Astrocyte (in vitro differentiated cells and primary cell): ENCODE measurements at regions not wholly inside any gene's neighbourhood (a gene's known extent, or its start where the extent isn't known, plus 50 kb on each side); places are given as distances from the start of the nearest gene placed in this dataset.

ENCODE experiments used
- EZH2 ChIP-seq: IDR thresholded peaks from 2 replicates; pipeline ENCODE4 v1.6.1; 2012; ENCODE audit warnings: mild to moderate bottlenecking, low read length, inconsistent platforms; ENCODE audit not compliant: insufficient read depth
- TF ChIP-seq, protein P1 (sequence below): IDR thresholded peaks from 2 replicates; pipeline ENCODE4 v1.5.1; 2011; ENCODE audit warnings: low read depth, mild to moderate bottlenecking, inconsistent platforms, low read length, moderate library complexity; ENCODE audit not compliant: insufficient read depth

DNA sequence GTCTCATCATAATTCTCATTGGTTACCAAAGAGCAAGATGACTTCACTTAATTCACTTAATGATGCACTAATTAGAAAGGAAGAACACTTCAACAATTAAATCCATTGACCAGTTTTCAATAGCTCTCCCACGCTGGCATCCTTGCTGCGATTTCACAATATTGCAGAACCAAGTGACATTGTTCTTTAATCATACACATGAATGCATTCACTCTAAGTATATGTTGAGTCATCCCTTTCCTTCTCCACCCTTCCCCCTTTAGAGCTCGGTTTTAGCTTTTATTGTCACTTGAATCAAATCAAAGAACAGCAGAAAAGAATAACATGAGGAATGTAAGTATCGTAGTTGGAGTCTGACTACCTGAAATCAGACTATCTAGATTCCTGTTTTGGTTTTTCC lies 233.6 kb upstream of the FMN2 start:
- TF ChIP-seq, protein P1, sequence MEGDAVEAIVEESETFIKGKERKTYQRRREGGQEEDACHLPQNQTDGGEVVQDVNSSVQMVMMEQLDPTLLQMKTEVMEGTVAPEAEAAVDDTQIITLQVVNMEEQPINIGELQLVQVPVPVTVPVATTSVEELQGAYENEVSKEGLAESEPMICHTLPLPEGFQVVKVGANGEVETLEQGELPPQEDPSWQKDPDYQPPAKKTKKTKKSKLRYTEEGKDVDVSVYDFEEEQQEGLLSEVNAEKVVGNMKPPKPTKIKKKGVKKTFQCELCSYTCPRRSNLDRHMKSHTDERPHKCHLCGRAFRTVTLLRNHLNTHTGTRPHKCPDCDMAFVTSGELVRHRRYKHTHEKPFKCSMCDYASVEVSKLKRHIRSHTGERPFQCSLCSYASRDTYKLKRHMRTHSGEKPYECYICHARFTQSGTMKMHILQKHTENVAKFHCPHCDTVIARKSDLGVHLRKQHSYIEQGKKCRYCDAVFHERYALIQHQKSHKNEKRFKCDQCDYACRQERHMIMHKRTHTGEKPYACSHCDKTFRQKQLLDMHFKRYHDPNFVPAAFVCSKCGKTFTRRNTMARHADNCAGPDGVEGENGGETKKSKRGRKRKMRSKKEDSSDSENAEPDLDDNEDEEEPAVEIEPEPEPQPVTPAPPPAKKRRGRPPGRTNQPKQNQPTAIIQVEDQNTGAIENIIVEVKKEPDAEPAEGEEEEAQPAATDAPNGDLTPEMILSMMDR, result no peak
- no peak for TF ChIP-seq EZH2
